ENCODE measurements at regions not wholly inside any gene's neighbourhood (a gene's known extent, or its start where the extent isn't known, plus 50 kb on each side); places are given as distances from the start of the nearest gene placed in this dataset.
A peak's percentile ranks its signal among the peaks of the same experiment; 100 is the strongest.
"Not testable (repeated sequence)": the region's sequence is repeated elsewhere in the genome, so short reads cannot be mapped to it uniquely, and the experiment has no call there.

- DNase-seq: no peak
Measured at GRCh38 chr6:167690931-167691330, 135.8 kb upstream of the AFDN start.

- DNase-seq: no peak
Measured at GRCh38 chr6:167691533-167692312, 135.0 kb upstream of the AFDN start.

GRCh38 chr6:167693478-167693877 lies 133.2 kb upstream of the AFDN start:
- not testable (repeated sequence) for DNase-seq

GRCh38 chr6:167695831-167696230 lies 130.9 kb upstream of the AFDN start:
- DNase-seq: no peak

GRCh38 chr6:167696296-167696695 lies 130.4 kb upstream of the AFDN start:
- DNase-seq: no peak

GRCh38 chr6:167697316-167697715 lies 129.4 kb upstream of the AFDN start:
- DNase-seq: no peak

GRCh38 chr6:167698540-167698939 lies 128.2 kb upstream of the AFDN start:
- DNase-seq: no peak

GRCh38 chr6:167699141-167699931 lies 127.4 kb upstream of the AFDN start:
- peak; percentile 66 for DNase-seq

- no peak for DNase-seq
Measured at GRCh38 chr6:167700199-167700598, 126.5 kb upstream of the AFDN start.

- no peak for DNase-seq
Measured at GRCh38 chr6:167701010-167701409, 125.7 kb upstream of the AFDN start.

- peak; percentile 15 for DNase-seq
Measured at GRCh38 chr6:167702241-167702827, 124.4 kb upstream of the AFDN start.

GRCh38 chr6:167703347-167703746 lies 123.4 kb upstream of the AFDN start:
- DNase-seq: no peak

- no peak for DNase-seq
Measured at GRCh38 chr6:167703781-167704180, 122.9 kb upstream of the AFDN start.

GRCh38 chr6:167704396-167704901 lies 122.3 kb upstream of the AFDN start:
- DNase-seq: no peak

- no peak for DNase-seq
Measured at GRCh38 chr6:167705211-167705750, 121.4 kb upstream of the AFDN start.

GRCh38 chr6:167706313-167707109 lies 120.2 kb upstream of the AFDN start:
- peak; percentile 65 for DNase-seq

- no peak for DNase-seq
Measured at GRCh38 chr6:167707686-167708500, 118.8 kb upstream of the AFDN start.

GRCh38 chr6:167708501-167709094 lies 118.1 kb upstream of the AFDN start:
- no peak for DNase-seq

- no peak for DNase-seq
Measured at GRCh38 chr6:167709196-167709595, 117.5 kb upstream of the AFDN start.

GRCh38 chr6:167709776-167710336 lies 116.9 kb upstream of the AFDN start:
- DNase-seq: not testable (repeated sequence)
